GM21515 (cell line): ENCODE measurements at regions not wholly inside any gene's neighbourhood (a gene's known extent, or its start where the extent isn't known, plus 50 kb on each side); places are given as distances from the start of the nearest gene placed in this dataset.
"Not testable (repeated sequence)": the region's sequence is repeated elsewhere in the genome, so short reads cannot be mapped to it uniquely, and the experiment has no call there.

Source experiments
- ATAC-seq: cut with Tn5 transposase; IDR thresholded peaks from one replicate; pipeline ENCODE4 v1.9.1; 2021; ENCODE audit not compliant: unreplicated experiment

DNA sequence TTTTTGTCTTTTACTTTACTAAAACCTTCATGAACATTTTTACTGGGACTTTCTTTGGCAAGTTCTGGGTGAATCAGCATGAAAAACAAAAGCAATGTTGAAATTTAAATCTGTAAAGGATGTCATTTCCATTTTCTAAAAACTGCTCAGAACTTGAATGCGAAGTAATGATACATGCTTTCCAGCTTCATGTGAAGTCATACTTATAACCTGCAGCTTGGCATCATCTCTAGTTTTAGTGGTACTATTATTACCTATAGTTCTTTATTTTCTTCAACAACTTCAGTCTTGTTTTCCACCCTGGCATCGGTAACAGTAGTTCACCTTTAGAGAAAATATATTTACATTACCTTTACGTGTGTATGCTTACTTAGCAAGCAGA, 421.4 kb upstream of the DIPK2B start:
- ATAC-seq, result no peak

DNA sequence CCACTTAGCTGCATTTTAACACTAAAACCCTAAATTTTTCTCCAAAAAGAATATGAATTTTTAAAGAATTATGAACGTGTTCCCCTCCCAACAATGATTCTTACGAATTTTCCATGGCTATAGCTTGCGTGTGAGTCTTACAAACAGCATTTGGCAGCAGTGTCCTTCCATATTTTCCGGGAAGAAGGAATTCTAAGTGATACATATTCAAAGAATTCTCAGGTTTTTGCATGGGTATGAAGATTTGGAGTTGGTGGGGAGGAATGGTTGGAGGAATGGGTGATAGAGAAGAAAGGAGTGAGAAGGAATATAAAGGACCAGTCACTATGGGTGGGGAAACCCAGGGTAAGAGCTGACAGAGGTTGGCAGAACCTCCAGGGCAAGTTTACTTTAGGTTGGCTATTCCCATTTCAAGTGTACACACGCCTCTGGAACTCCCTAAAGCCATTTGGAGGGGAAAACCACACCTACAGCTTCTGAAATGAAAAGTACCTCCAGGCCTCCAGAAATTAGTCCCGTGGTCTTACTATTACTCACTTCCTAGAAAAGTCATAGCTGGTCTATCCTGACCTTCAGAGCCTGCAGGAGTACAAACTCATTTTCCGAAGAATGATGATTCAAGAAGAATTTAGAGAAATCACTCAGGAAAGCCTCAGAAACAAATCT, 420.8 kb upstream of the DIPK2B start:
- no peak for ATAC-seq

DNA sequence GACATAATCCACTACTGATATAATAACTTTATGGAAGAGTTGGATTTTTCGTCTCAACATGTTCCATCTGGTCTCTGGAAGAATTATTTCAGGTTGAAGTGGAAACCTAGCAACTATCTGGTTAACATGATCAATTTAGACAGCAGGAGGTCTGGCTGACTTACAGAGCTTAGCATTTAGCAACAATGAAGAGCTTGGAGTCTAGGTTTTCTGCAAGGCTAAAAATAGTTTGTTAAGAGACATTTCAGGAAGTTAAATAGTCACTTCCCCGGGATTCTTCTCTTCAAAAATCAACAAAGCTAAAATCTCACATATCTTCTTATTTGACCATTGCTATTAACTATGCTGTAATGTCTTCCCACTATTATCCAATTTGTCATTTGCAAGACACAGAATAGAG, 418.6 kb upstream of the DIPK2B start:
- no peak for ATAC-seq

DNA sequence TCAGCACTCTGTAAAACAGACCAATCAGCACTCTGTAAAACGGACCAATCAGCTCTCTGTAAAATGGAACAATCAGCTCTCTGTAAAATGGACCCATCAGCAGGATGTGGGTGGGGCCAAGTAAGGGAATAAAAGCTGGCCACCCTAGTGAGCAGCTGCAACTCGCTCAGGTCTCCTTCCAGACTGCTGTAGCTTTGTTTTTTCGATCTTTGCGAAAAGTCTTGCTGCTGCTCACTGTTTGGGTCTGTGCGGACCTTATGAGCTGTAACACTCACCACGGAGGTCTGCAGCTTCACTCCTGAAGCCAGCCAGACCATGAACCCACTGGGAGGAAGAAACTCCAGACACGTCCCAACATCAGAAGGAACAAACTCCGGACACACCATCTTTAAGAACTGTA, 414.9 kb upstream of the DIPK2B start:
- not testable (repeated sequence) for ATAC-seq

DNA sequence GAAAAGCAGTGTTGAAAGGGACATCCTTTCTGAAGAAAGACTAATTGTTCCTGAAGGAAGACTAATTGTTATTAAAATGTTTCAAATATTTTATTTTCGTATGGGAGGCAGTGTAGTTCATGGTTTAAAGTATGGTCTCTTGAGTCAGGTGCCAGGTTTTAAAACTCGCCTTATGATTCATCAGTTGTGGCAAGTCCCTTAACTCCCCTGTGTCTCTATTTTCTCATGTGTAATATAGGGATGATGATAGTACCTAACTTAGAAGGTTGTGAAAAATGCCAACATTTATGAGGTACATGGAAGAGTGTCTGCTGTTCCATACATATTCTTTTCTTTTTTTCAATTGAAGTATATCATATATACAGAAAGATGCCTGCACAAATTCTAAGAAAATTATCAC, 414.2 kb upstream of the DIPK2B start:
- ATAC-seq, result no peak

DNA sequence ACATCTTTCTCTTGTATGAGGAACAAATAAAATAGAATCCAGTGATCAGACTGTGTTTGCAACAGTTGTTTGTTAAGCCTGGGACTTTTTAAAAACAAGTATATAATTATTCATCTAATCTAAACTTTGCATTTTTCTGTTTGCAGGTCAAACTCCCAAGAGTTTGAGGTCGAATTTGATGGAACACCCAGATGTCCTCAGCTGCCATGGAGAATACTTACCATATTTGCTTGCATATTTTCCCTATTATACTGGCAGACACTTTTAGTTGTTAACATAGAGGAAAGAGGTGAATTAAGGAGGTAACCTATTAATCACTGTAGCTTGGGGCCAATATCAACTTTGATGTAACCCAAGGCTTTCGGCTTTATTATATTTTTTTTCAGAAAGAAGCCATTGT, 401.5 kb upstream of the DIPK2B start:
- ATAC-seq, result no peak

DNA sequence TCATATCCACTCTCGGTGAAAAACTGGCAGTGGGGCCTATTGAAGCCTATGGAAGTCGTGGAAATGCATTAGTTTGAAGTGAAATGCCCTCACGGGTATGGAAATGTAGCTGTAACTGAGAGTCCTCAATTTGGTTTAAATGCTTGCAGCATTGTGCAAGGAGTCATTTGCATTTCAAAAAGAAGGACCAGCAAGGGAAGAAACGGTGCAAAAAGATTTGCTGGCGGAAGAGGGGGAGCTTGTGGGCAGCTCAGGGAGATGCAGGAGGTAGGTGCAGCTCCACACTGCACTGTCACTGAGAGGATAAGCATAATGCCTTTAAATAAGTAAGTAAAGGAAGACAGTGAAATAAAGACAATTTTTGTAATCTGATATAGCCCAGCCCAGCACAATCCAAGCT, 400.4 kb upstream of the DIPK2B start:
- ATAC-seq, result no peak

DNA sequence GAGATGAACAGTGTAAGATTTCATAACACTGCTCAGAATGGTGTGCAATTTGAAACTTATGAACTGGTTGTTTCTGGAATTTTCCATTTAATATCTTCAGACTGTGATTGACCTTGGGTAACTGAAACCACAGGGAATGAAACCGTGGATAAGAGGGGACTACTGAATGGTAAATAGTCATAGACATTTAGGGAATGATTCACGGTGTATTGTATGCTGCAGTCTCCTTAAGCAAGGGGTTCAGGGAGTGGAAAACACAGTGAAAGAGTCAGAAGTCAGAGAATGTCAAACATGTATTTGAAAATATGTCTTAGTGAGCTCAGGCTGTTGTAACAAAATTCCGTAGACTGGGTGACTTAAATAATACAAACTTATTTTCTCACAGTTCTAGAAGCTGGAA, 398.2 kb upstream of the DIPK2B start:
- ATAC-seq, result no peak

DNA sequence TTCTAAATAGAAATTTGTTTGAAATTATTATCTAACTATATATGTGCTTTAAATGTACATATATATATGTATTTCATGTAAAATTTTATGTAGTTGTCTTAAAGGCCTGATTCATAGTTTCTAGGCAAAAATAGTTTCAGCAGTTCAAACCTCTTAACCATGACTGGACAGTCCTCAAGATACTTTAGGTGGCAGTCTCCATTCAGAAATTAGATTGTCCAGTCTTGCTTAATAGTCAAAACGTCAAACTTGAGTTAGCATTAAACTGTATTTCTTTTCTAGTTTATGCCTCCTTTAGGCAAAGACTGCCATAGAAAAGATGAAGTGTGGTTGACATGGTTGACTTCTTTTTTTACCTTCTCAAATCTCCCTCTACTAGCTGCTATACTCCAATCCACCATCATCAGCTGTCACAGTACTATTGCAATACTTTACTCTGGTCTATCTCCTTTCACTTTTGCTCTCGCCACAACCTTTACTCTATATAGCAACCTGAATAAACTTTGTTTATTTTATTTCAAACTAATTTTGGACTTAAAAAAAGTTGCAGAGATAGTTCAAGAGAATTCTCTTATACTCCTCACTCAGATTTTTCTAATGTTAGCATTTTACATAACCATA, 395.6 kb upstream of the DIPK2B start:
- no peak for ATAC-seq

DNA sequence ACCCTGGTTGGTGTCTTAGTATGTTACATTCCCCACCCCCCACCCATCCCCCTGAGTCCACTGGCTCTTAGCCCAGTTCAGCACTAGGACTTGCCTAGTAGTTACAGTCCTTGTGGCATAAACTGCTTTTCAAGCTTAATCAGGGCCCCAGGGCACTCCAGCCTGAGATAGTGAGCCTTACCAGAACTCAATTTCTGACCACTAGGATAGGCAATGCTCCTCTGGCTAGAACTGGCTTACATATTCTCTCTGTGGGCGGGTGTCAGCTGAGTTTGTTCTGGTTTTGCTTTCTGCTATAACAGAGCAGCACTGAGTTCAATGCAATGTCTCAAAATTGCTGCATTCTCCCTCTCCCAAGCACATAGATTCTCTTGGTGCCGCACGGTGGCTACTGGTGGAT, 391.4 kb upstream of the DIPK2B start:
- no peak for ATAC-seq

DNA sequence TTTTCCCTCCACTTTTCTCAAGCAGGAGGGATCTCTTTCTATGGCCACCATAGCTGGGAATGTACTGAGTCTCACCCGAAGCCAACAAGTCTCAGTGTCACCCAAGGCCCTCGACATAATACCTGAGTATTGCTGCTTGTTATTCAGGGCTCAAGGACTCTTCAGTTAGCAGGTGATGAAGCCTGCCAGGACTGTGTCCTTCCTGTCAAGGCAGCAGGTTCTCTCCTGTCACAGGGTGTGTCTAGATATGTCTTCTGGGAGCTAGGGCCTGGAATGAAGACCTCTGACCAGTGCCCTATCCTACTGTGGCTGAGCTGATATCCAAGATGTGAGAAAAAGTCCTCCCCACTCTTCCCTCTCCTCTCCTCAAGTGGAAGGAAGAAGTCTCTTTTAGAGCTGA, 391.0 kb upstream of the DIPK2B start:
- ATAC-seq, result no peak

DNA sequence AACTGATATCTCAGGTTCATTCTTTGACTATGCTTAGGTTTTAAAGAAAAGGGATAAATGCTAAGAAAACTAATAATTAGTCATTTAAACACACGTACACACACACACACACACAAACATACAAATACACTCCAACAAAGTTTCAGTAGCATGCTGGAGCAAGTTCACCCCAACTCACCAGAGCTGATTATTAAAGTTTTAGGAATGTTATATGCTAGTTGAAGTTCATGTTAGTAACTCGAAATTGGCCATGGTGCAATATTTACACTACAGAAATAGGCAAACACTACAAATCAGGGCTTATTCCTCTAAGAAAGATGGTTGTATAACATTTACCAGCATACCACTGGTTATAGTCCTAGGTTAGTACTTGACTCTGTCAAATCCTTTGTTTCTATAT, 384.0 kb upstream of the DIPK2B start:
- ATAC-seq, result no peak

DNA sequence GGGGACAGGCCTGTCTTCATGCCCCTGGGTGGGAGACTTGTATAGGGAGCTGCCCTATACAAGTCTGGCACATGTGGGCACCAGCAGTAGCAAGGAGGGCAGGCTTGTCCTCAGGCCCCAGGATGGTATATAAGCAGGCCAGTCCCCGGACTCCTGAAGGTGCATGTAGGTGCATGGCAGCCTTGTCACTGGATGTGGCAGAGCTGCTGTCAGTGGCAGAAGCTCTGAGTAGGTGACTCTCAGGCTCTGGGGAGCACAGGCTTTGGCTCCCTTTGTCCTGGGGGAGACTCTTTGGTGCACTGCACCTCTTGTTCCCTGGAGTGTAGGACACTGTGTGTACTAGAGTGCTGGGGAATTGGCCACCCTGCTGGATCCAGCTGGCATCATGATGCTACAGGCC, 376.7 kb upstream of the DIPK2B start:
- no peak for ATAC-seq

DNA sequence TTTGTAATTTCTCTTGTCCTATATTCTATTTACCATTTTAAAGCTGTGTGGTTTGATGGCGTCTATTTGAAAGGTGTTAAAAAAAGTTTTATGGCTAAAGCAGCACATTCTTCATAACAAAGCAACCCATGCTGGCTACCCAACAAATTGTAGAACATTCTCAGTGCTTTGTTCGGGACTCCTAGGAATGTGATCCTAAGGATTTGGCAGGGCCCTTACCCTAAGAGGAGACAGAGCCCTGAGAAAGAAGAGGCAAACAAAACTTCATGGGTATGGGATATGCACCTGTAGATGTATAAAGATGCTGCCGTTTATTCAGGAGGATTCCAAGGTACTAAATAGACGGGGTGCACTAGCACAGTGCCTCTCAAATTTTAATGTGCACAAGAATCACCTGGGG, 370.8 kb upstream of the DIPK2B start:
- ATAC-seq, result no peak

DNA sequence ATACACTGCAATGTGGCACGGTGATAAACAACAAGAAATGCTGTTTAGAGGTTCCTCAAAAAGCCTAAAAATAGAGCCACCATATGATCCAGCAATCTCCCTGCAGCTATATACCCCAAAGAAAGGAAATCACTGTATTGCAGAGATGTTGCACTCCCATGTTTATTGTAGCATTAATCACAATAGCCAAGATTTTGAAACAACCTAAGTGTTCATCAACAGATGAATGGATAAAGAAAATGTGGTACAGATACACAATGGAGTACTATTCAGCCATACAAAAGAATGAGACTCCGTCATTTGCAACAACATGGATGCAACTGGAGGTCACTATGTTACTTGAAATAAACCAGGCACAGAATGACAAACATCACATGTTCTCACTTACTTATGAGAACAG, 365.8 kb upstream of the DIPK2B start:
- ATAC-seq, result no peak

DNA sequence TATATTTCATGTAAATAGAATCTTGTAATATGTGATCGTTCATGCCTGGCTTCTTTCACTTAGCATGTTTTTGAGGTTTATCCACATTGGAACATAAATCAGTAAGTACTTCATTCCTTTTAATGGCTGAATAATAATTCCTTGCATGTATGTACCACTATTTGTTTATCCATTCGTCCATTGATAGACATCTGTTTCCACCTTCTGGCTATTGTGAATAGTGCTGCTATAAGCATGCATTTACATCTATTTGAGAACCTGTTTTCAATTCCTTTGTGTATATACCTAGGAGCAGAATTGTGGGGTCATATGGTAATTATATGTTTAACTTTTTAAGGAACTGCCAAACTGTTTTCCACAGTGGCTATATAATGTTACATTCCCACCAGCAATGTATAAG, 356.7 kb upstream of the DIPK2B start:
- no peak for ATAC-seq

DNA sequence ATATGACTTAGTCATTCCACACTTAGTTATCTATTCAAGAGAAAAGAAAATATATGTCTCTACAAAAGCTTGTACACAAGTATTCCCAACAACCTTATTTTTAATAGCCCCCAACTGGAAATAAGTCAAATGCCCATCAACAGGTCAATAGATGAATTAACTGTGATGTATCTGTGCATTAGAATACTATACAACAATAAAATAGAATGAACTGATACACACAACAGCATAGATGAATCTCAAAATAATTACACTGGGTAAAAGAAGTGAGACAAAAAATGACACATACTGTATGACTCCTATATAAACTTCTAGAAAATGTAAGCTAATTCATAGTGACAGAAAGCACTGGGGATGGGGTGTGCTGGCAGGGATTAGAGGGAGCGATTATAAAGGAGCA, 354.1 kb upstream of the DIPK2B start:
- ATAC-seq, result no peak

DNA sequence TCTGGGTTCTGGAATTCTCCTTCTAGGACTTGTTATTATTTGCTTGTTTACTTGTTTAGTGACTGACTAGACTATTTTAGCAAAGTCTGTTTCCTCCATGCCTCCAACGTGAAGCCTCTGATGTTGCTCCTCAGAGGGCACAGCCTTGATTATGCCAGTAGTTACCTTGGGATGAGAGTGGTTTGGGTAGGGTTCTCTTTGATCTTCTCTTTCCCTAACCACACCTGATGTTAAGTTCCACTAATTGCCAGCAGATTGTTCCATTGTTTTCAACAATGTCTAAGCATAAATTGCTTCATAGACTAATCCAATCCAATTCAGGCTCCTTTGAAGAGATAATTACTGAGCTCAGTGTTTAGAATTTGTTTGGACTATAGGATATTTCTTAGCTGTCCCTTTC, 352.7 kb upstream of the DIPK2B start:
- ATAC-seq, result no peak

DNA sequence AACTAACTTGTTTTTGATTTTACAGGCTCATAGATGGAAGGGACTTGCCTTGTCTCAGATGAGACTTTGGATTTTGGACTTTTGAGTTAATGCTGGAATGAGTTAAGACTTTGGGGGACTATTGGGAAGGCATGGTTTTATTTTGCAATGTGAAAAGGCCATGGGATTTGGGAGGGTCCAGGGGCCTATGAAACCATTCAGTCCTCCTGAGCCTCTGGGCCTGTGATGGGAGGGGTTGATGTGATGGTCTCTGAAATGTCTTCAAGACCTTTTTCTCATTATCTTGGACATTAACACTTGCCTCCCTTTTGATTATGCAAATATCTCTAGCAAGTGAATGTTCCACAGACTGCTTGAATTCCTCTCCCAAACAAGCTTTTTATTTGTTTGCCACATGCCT, 346.0 kb upstream of the DIPK2B start:
- not testable (repeated sequence) for ATAC-seq

DNA sequence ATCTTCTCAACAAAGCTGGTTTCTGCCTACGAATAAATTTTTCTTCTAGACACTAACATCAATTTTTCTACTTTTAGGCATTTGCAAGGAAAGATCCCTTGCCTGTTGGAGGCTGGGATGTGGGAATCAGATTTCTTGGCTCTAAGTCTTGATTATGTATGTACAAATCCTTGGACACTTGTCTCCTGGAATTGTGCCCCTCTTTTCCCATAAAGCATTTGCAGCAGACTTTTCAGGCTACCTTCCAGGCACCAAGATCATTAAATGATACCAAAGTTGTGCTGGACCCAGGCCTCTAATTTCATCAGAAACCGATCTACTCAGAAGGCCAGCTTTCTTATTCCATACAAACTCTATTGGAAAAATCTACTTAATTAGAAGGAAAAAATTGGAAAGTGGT, 339.5 kb upstream of the DIPK2B start:
- ATAC-seq, result no peak

DNA sequence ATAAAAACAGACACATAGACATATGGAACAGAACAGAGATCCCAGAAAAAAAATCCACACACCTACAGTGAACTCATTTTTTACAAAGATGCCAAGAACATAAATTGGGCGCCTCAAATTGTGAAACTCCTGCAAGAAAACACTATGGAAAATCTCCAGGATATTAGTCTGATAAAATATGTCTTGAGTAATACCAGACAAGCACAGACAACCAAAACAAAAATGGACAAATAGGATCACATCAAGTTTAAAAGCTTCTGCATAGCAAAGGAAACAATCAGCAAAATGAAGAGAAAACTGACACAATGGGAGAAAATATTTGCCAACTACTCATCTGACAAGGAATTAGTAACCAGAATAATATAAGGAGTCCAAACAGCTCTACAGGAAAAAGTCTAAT, 337.3 kb upstream of the DIPK2B start:
- ATAC-seq, result no peak

DNA sequence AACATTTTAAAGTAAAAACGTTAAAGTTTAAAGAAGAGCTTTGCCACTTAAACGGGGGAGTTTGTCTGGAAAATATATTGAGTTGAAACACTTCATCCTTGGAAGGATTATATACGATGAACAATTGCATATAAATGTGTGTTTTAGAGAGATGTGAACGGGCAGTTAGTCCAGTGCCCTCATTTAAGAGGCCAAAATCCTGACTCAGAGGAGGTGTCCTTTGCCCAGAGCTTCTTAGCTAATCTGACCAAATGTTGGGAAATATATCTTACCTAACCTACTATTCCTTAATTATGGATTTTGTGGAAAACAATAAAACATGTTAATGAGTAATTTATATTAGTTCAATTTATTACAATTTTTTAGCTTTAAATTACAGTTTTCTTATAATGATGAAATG, 327.2 kb upstream of the DIPK2B start:
- ATAC-seq, result no peak

DNA sequence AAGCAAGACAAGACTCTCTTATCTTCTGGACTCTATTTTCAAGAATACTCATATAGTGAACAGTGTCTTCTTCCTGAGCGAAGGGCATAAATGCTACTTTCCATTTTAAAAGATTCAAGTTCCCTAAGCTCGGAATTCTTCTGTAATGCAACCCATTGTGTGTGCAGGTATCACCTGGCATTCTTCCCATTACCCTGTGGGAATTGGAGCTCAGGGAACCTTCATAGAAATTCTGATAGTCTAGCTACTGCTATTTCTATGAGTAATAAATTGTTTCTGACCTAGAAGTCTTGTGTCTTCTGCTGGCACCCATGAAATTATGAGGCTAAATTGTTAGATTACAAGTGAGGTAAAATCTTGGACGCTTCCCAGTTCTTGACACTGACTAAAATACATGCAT, 324.1 kb upstream of the DIPK2B start:
- ATAC-seq, result no peak
